Endothelial cell of umbilical vein (primary cell): ENCODE measurements at regions not wholly inside any gene's neighbourhood (a gene's known extent, or its start where the extent isn't known, plus 50 kb on each side); places are given as distances from the start of the nearest gene placed in this dataset.

ENCODE experiments used
- BruUV-seq: library from RNA; stranded (reverse); fragments of 400-500 nt; replicated peaks from 2 replicates; lab custom pipeline; 2021; lab: Mats Ljungman, UMichigan
- CTCF ChIA-PET: fragments of 300-600, 350-600 bp; sonication (Branson Sonifier 250); formaldehyde crosslinking; loops from one replicate; lab custom pipeline; 2021; ENCODE audit warnings: antibody characterized with exemption, inconsistent platforms; lab: Charles Lee
- POLR2A ChIA-PET: fragments of 300-600, 350-600 bp; sonication (Branson Sonifier 250); formaldehyde crosslinking; loops from one replicate; lab custom pipeline; 2021; ENCODE audit warnings: antibody characterized with exemption, inconsistent platforms; lab: Charles Lee
- DNase-seq: peaks from one replicate; pipeline ENCODE4 v3.0.0-alpha.2; 2011; ENCODE audit warnings: low read depth, low spot score
- FAIRE-seq: peaks from 2 replicates; lab custom pipeline; 2011; peaks lifted over from hg19 to GRCh38; lab: Jason Lieb, UNC
- H2AFZ ChIP-seq: 2 replicates; pipeline ENCODE4 v1.6.0; 2012; ENCODE audit warnings: low read depth, low read length, control low read depth, inconsistent platforms
- H3K27ac ChIP-seq: 2 replicates; pipeline ENCODE4 v1.5.1; 2011; ENCODE audit warnings: low read depth, mild to moderate bottlenecking, control low read depth, low read length, moderate library complexity; ENCODE audit not compliant: insufficient read depth
- H3K27me3 ChIP-seq, 2 experiments: 2 replicates each; pipeline versions ENCODE4 v1.6.0 to v1.6.1; 2011; ENCODE audit warnings: low read length in 2 of 2, mixed read lengths in 1 of 2; ENCODE audit not compliant: control insufficient read depth in 2 of 2, insufficient read depth in 2 of 2
- H3K36me3 ChIP-seq, 2 experiments: 2 replicates in 1 of 2; 3 replicates in 1 of 2; pipeline ENCODE4 v1.5.1; 2011; ENCODE audit warnings: low read length in 2 of 2, mild to moderate bottlenecking in 1 of 2, moderate library complexity in 1 of 2; ENCODE audit not compliant: control insufficient read depth in 2 of 2, insufficient read depth in 2 of 2; ENCODE audit errors: extremely low read depth in 1 of 2
- H3K4me1 ChIP-seq: 3 replicates; pipeline ENCODE4 v1.5.1; 2011; ENCODE audit warnings: mild to moderate bottlenecking, low read length; ENCODE audit not compliant: control insufficient read depth, insufficient read depth; ENCODE audit errors: extremely low read depth
- H3K4me2 ChIP-seq: 2 replicates; pipeline ENCODE4 v1.6.1; 2011; ENCODE audit warnings: low read length, control low read depth, mixed read lengths; ENCODE audit not compliant: insufficient read depth
- H3K4me3 ChIP-seq, 3 experiments: fragments of 200-600 bp in 1 of 3; sonication (generic), shearing (Covaris generic) in 1 of 3; replicated peaks in 1 of 3; 2 replicates each; pipeline ENCODE4 v1.5.1; 2011 to 2016; ENCODE audit warnings: control low read depth in 3 of 3, low read length in 3 of 3, mild to moderate bottlenecking in 2 of 3, inconsistent platforms in 1 of 3, low read depth in 1 of 3, moderate library complexity in 1 of 3; ENCODE audit not compliant: insufficient read depth in 1 of 3
- H3K79me2 ChIP-seq: 2 replicates; pipeline ENCODE4 v1.6.0; 2012; ENCODE audit warnings: low read length, inconsistent platforms; ENCODE audit not compliant: control insufficient read depth, insufficient read depth
- H3K9ac ChIP-seq: replicated peaks from 2 replicates; pipeline ENCODE3; 2011; ENCODE audit warnings: low read length, control low read depth; ENCODE audit not compliant: insufficient read depth; ENCODE audit errors: extremely low read depth
- H3K9me1 ChIP-seq: replicated peaks from 3 replicates; pipeline ENCODE4 v1.6.0; 2011; ENCODE audit warnings: mild to moderate bottlenecking, low read length; ENCODE audit not compliant: control insufficient read depth, insufficient read depth; ENCODE audit errors: extremely low read depth
- H3K9me3 ChIP-seq: replicated peaks from 2 replicates; pipeline ENCODE4 v1.5.1; 2012; ENCODE audit warnings: low read length, inconsistent platforms; ENCODE audit not compliant: control insufficient read depth, insufficient read depth
- H4K20me1 ChIP-seq: replicated peaks from 2 replicates; pipeline ENCODE3; 2011; ENCODE audit warnings: mild to moderate bottlenecking, low read length; ENCODE audit not compliant: control insufficient read depth, insufficient read depth; ENCODE audit errors: extremely low read depth
- EZH2 ChIP-seq: IDR thresholded peaks from 2 replicates; pipeline ENCODE4 v1.6.1; 2012; ENCODE audit warnings: borderline replicate concordance, low read depth, mild to moderate bottlenecking, moderate library complexity, low read length, inconsistent platforms; ENCODE audit not compliant: severe bottlenecking
- FOS ChIP-seq: IDR thresholded peaks from 2 replicates; pipeline ENCODE4 v1.6.1; 2011; ENCODE audit warnings: mild to moderate bottlenecking, low read length, moderate library complexity, borderline replicate concordance; ENCODE audit not compliant: insufficient read depth
- GATA2 ChIP-seq: IDR thresholded peaks from 2 replicates; pipeline ENCODE4 v1.7.0; 2011; ENCODE audit warnings: low read depth, mild to moderate bottlenecking, moderate library complexity, mixed read lengths, low read length; ENCODE audit not compliant: insufficient read length, insufficient read depth
- JUN ChIP-seq: IDR thresholded peaks from 2 replicates; pipeline ENCODE4 v1.6.1; 2011; ENCODE audit warnings: borderline replicate concordance, low read depth; ENCODE audit not compliant: insufficient read length, insufficient read depth
- MYC ChIP-seq: IDR thresholded peaks from one replicate; pipeline ENCODE4 v1.6.1; 2011; ENCODE audit warnings: mild to moderate bottlenecking, low read depth, low read length
- POLR2A ChIP-seq: IDR thresholded peaks from 2 replicates; pipeline ENCODE4 v1.6.1; 2012; ENCODE audit warnings: low read depth, mild to moderate bottlenecking, control low read depth, low read length
- POLR2AphosphoS5 ChIP-seq: IDR thresholded peaks from 2 replicates; pipeline ENCODE4 v1.6.1; 2012; ENCODE audit warnings: low read depth, mild to moderate bottlenecking, control low read depth, low read length, moderate library complexity; ENCODE audit not compliant: insufficient read depth
- dilution Hi-C: fragments of 300-500 bp; cut with MboI; formaldehyde crosslinking; loops from one replicate; pipeline ENCODE4 v1.15.0; 2019; ENCODE audit warnings: low sequenced_read_pairs; ENCODE audit not compliant: extremely low pct_ligation_motif_present
- intact Hi-C: fragments of 100-400 bp; cut with micrococcal nuclease; formaldehyde crosslinking; loops from one replicate; pipeline ENCODE4 v1.10.0; 2022
- TF ChIP-seq, protein P1 (sequence below), 2 donors: IDR thresholded peaks; 1 replicate in 1 of 2; 2 replicates in 1 of 2; pipeline ENCODE4 v1.5.1; 2011; ENCODE audit warnings: low read length in 2 of 2, mild to moderate bottlenecking in 2 of 2, moderate library complexity in 2 of 2, control low read depth in 1 of 2, inconsistent platforms in 1 of 2, low read depth in 1 of 2; ENCODE audit not compliant: insufficient read depth in 1 of 2; ENCODE audit errors: extremely low read depth in 1 of 2
- TF ChIP-seq, protein P2 (sequence below): IDR thresholded peaks from 2 replicates; pipeline ENCODE4 v1.6.1; 2011; ENCODE audit not compliant: insufficient read depth, insufficient read length

DNA sequence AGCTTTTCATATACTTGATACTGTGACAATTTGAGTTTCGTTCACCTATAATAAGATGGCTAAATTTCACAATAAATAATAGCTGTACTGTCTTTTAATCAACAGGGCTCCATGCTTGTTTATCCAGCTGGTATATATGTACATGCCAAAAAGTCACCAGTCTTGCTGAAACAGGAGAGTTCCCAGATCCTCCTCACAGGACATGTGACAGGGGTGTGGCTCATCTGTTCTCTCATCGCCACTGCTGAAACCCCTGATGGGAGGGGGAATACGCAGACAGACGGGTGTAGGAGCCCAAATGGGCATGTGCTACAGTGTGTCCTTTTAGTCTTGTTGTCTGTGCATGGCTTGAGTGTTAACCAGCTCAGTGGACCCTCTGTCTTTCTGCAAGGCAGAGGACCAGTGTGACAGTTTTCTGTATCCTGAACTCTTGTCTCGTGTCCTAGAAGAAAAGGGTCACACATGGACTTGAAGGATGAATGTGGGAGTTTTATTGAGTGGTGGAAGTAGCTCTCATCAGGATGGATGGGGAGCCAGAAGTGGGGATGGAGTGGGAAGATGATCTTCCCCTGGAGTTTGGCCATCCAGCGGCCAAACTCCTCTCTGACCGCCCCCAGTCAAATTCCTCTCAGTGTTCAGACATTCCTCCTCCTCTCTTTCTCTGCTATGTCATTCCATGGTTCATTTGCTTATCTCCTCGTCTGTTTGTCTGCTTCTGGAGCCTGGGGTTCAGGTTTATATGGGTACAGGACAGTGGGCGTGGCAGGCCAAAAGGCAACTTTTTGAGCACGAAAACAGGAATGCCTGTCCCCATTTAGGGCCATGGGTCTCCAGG lies 113.1 kb upstream of the NECTIN3 start:
- Histone ChIP-seq H3K27me3 (no peaks in the 10 kb centered on the region), H2AFZ (no peak overlapping the region), H3K9me1 (no peaks in the 10 kb centered on the region), H3K4me1 (no peaks in the 10 kb centered on the region), H3K9me3 (no peaks in the 10 kb centered on the region), H3K36me3 (no peaks in the 10 kb centered on the region), H4K20me1 (no peaks in the 10 kb centered on the region), H3K4me3 (no peak overlapping the region), H3K9ac (no peak overlapping the region), H3K79me2 (no peaks in the 10 kb centered on the region), H3K4me2 (no peak overlapping the region), H3K27ac (no peak overlapping the region)
- CTCF ChIA-PET = no interaction called here
- DNase-seq (no peak), FAIRE-seq (no peak)
- intact Hi-C loops = no loop called here
- dilution Hi-C loops = no loop called here
- TF ChIP-seq POLR2A = no peak
- TF ChIP-seq, protein P1, sequence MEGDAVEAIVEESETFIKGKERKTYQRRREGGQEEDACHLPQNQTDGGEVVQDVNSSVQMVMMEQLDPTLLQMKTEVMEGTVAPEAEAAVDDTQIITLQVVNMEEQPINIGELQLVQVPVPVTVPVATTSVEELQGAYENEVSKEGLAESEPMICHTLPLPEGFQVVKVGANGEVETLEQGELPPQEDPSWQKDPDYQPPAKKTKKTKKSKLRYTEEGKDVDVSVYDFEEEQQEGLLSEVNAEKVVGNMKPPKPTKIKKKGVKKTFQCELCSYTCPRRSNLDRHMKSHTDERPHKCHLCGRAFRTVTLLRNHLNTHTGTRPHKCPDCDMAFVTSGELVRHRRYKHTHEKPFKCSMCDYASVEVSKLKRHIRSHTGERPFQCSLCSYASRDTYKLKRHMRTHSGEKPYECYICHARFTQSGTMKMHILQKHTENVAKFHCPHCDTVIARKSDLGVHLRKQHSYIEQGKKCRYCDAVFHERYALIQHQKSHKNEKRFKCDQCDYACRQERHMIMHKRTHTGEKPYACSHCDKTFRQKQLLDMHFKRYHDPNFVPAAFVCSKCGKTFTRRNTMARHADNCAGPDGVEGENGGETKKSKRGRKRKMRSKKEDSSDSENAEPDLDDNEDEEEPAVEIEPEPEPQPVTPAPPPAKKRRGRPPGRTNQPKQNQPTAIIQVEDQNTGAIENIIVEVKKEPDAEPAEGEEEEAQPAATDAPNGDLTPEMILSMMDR (IDR thresholded peaks at IDR 0.05; ENCODE audit: extremely low read depth in 1 of 2, insufficient read depth in 1 of 2, low read depth in 1 of 2, low read length in 2 of 2) = no peak
- TF ChIP-seq JUN = no peak
- TF ChIP-seq POLR2AphosphoS5 = no peak
- TF ChIP-seq FOS = no peak
- no peak for TF ChIP-seq MYC
- TF ChIP-seq, protein P2, sequence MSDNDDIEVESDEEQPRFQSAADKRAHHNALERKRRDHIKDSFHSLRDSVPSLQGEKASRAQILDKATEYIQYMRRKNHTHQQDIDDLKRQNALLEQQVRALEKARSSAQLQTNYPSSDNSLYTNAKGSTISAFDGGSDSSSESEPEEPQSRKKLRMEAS = no peak
- TF ChIP-seq GATA2 = no peak
- TF ChIP-seq EZH2 = no peak
- POLR2A ChIA-PET = no interaction called here
- BruUV-seq = no TSS peak
